ENCODE measurements at regions not wholly inside any gene's neighbourhood (a gene's known extent, or its start where the extent isn't known, plus 50 kb on each side); places are given as distances from the start of the nearest gene placed in this dataset.

GRCh38 chr5:129395247-129395646, 64.9 kb upstream of the ADAMTS19 start:
- TF ChIP-seq CTCF (IDR thresholded peaks at IDR 0.05; ENCODE audit: insufficient read depth, low read depth, low read length) (no peak), EZH2 (IDR thresholded peaks at IDR 0.05; ENCODE audit: insufficient read depth, low read length) (no peak)

Data from astrocyte (in vitro differentiated cells and primary cell).